Nephron progenitor cell (in vitro differentiated cells): ENCODE measurements at regions not wholly inside any gene's neighbourhood (a gene's known extent, or its start where the extent isn't known, plus 50 kb on each side); places are given as distances from the start of the nearest gene placed in this dataset.

Experiments used
- DNase-seq: peaks from one replicate; pipeline ENCODE4 v3.0.0; 2021
- H3K27ac Mint-ChIP-seq: 2 replicates; pipeline ENCODE4 v1.8.0; 2021; ENCODE audit warnings: mild to moderate bottlenecking, moderate library complexity, mixed read lengths
- H3K27me3 Mint-ChIP-seq: 2 replicates; pipeline ENCODE4 v1.8.0; 2021; ENCODE audit warnings: mild to moderate bottlenecking, low read depth, mixed read lengths; ENCODE audit not compliant: poor library complexity
- H3K36me3 Mint-ChIP-seq: 2 replicates; pipeline ENCODE4 v1.8.0; 2021; ENCODE audit warnings: low read depth, mixed read lengths
- H3K4me1 Mint-ChIP-seq: 2 replicates; pipeline ENCODE4 v1.8.0; 2021; ENCODE audit warnings: mixed read lengths
- H3K4me3 Mint-ChIP-seq: 2 replicates; pipeline ENCODE4 v1.8.0; 2021; ENCODE audit warnings: mild to moderate bottlenecking, moderate library complexity, mixed read lengths
- H3K9me3 Mint-ChIP-seq: 2 replicates; pipeline ENCODE4 v1.8.0; 2021; ENCODE audit warnings: mild to moderate bottlenecking, moderate library complexity, mixed read lengths
- TF ChIP-seq, protein P1 (sequence below): fragments of 200-600 bp; sonication (generic); IDR thresholded peaks from 2 replicates; pipeline ENCODE4 v1.5.0; 2021; ENCODE audit warnings: antibody characterized with exemption

DNA sequence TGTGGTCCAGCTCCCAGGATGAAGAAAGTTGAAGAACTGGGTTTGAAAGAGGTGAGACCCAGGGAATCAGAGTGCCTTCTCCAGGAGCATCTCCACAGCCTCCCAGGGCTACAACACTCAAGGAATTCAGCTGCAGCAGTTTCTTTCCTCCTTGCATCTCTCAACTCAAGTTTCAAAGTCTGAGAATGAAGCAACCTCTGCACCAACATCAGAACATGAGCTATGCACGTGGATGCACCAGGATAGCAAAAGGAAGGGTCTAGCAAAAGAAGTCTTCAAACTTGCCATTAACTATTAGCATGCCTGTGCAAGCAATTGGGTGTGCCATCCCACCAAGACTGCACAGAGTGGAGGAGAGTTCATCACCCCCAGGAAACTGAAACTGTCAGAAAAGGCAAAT lies 193.9 kb downstream of the OTOR start:
- Mint-ChIP-seq H3K9me3 (no peaks in the 10 kb centered on the region), H3K4me1 (peaks cover 14% of the 10 kb centered on the region), H3K36me3 (no peaks in the 10 kb centered on the region), H3K27ac (no peak overlapping the region), H3K27me3 (peaks cover 4% of the 10 kb centered on the region), H3K4me3 (no peak overlapping the region)
- no peak for DNase-seq
- TF ChIP-seq, protein P1, sequence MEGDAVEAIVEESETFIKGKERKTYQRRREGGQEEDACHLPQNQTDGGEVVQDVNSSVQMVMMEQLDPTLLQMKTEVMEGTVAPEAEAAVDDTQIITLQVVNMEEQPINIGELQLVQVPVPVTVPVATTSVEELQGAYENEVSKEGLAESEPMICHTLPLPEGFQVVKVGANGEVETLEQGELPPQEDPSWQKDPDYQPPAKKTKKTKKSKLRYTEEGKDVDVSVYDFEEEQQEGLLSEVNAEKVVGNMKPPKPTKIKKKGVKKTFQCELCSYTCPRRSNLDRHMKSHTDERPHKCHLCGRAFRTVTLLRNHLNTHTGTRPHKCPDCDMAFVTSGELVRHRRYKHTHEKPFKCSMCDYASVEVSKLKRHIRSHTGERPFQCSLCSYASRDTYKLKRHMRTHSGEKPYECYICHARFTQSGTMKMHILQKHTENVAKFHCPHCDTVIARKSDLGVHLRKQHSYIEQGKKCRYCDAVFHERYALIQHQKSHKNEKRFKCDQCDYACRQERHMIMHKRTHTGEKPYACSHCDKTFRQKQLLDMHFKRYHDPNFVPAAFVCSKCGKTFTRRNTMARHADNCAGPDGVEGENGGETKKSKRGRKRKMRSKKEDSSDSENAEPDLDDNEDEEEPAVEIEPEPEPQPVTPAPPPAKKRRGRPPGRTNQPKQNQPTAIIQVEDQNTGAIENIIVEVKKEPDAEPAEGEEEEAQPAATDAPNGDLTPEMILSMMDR, result no peak

DNA sequence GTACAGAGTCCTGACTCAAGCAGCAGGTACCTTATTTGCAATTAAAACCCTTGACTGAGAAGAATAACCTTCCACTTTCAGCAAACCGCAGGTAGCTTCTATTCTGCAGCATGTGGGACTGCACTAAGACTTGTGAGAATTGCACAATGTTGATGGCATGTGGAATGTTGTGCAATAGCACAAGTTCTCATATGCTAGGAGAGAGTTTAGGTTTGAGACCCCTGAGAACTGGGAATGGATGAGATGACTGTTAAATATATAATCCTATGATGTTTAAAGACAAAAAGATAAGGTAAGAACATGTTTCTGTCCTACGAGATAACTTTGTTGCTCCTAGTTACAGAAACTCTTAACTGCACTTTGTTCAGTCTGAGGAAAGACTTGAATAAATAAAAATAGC lies 194.6 kb downstream of the OTOR start:
- Mint-ChIP-seq H3K27me3 (peaks cover 4% of the 10 kb centered on the region), H3K4me1 (peaks cover 14% of the 10 kb centered on the region)

DNA sequence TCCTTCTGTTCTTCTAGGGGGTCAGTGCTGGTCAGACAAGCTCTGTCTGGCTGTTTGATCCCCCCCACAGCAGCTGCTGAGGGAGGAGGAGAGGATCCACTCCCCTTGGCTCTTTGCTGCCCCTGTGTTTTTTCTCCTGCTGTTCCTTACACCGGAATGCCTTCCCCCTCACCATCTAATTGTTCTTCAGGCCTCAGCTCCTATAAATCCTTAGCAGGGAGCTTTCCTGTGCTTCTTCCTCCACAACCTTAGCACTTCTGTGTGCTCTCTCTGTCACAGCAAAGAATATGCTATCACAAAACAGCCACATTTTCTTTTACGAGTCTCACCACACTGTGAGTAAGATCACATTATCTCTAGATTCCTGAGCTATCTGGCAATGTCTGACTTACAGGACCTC lies 196.6 kb downstream of the OTOR start:
- H3K9me3 Mint-ChIP-seq, result peaks cover 3% of the 10 kb centered on the region
- no peaks in the 10 kb centered on the region for H3K36me3 Mint-ChIP-seq
- no peak for DNase-seq
- H3K4me1 Mint-ChIP-seq, result peaks cover 14% of the 10 kb centered on the region
- peaks cover 4% of the 10 kb centered on the region for H3K27me3 Mint-ChIP-seq
- TF ChIP-seq, protein P1, result no peak
- peak overlapping the region; percentile 70 for H3K27ac Mint-ChIP-seq
- no peak overlapping the region for H3K4me3 Mint-ChIP-seq

More for the DNA sequence above, 194.6 kb downstream of the OTOR start:
- no peak for DNase-seq
- no peaks in the 10 kb centered on the region for H3K36me3 Mint-ChIP-seq
- H3K27ac Mint-ChIP-seq, result no peak overlapping the region
- no peaks in the 10 kb centered on the region for H3K9me3 Mint-ChIP-seq
- TF ChIP-seq, protein P1, result no peak
- no peak overlapping the region for H3K4me3 Mint-ChIP-seq

DNA sequence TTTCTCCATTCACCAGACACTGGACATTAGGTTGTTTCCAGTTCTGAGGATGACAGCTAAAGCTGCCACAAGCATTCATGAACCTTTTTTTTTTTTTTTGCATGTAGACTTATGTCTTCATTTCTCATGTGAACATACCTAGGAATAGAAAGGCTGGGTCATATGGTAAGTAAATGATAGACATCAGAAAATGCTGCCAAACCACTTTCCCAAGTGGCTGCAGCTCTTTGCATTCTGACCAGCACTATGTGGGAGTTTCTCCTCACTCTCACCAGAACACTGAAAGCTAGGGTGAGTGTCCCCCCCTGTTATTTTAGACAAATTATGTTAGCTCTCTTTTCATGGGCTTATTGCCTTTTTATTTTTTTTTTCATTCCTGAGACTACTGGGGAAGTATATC lies 197.5 kb downstream of the OTOR start:
- H3K36me3 Mint-ChIP-seq, result no peaks in the 10 kb centered on the region
- H3K4me1 Mint-ChIP-seq, result peaks cover 14% of the 10 kb centered on the region
- H3K4me3 Mint-ChIP-seq, result no peak overlapping the region
- peaks cover 10% of the 10 kb centered on the region for H3K9me3 Mint-ChIP-seq
- TF ChIP-seq, protein P1, result no peak
- peak overlapping the region; percentile 37 for H3K27ac Mint-ChIP-seq
- DNase-seq, result no peak
- peaks cover 4% of the 10 kb centered on the region for H3K27me3 Mint-ChIP-seq

DNA sequence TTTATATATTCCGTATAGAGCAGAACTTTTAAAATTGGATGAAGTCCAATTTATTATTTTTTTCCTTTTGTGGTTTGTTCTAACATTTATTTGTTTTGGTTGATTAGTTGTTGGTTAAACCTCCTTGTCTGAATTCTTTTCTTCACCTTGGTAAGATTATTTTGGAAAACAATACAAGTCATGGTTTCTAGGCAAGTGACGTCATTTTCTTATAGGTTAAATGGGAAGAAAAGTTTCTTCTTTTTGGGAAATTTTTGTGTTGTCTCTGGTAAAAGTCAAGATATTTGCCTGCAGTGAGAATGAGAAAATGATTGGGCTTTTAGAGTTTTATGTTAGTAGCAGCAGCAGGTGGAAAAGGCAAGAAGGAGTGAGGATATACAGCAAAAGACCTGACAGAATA lies 197.9 kb downstream of the OTOR start:
- no peaks in the 10 kb centered on the region for H3K36me3 Mint-ChIP-seq
- H3K4me3 Mint-ChIP-seq, result no peak overlapping the region
- H3K27ac Mint-ChIP-seq, result peak overlapping the region; percentile 37
- H3K4me1 Mint-ChIP-seq, result peaks cover 14% of the 10 kb centered on the region
- DNase-seq, result no peak
- TF ChIP-seq, protein P1, result no peak
- H3K27me3 Mint-ChIP-seq, result peaks cover 4% of the 10 kb centered on the region
- H3K9me3 Mint-ChIP-seq, result peaks cover 10% of the 10 kb centered on the region

DNA sequence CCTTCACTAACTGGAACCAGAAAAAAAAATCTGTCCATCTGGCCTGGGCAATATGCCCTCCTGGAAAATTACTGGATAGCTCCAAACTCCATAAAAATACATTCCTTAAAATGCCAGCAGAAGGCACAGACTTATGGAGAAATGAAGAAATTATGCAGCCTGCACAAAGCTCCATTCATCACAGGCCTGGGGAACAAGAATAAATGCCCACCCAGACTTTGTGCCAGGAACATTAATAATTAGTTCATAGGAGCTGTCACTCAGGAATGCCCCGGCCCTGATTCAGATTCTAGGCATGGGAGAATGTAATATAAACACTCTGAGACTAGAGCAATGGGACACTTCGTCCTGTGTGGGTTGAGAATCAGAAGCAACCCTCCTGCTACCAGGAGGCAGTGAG lies 199.3 kb downstream of the OTOR start:
- no peak overlapping the region for H3K4me3 Mint-ChIP-seq
- DNase-seq, result no peak
- H3K27ac Mint-ChIP-seq, result no peak overlapping the region
- peaks cover 10% of the 10 kb centered on the region for H3K9me3 Mint-ChIP-seq
- H3K4me1 Mint-ChIP-seq, result peaks cover 14% of the 10 kb centered on the region
- peaks cover 4% of the 10 kb centered on the region for H3K27me3 Mint-ChIP-seq
- no peaks in the 10 kb centered on the region for H3K36me3 Mint-ChIP-seq
- TF ChIP-seq, protein P1, result no peak
